ENCODE measurements at regions not wholly inside any gene's neighbourhood (a gene's known extent, or its start where the extent isn't known, plus 50 kb on each side); places are given as distances from the start of the nearest gene placed in this dataset.

DNA sequence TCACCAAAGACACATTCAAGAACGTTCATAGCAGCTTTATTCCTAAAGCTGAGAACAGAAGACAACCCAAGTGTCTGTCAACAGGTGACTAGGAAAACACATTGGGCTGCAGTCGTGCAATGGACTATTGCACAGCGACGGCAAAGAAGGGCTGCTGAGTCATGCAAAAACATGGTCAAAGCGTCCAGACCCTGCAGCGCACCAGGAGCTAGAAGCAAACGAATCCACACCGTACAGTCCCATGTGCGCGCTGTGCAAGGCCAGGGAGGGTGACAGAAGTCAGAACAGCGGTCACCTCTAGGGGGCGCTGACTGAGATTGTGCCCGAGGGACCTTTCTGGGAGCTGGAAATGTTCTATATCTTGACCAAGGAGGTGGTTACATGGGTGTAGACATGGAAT lies 266.4 kb downstream of the MAF start:
- TF ChIP-seq NFRKB (IDR thresholded peaks at IDR 0.05) (no peak), FOXK2 (IDR thresholded peaks at IDR 0.05) (no peak), FOXM1 (IDR thresholded peaks at IDR 0.05; ENCODE audit: borderline replicate concordance) (no peak), SUZ12 (IDR thresholded peaks at IDR 0.05) (no peak), BHLHE40 (IDR thresholded peaks at IDR 0.05; ENCODE audit: borderline replicate concordance) (no peak)

Data from HEK293T (cell line).